Osteocyte (in vitro differentiated cells): ENCODE measurements at regions not wholly inside any gene's neighbourhood (a gene's known extent, or its start where the extent isn't known, plus 50 kb on each side); places are given as distances from the start of the nearest gene placed in this dataset.
A peak's percentile ranks its signal among the peaks of the same experiment; 100 is the strongest.

Source experiments
- DNase-seq: peaks from one replicate; pipeline ENCODE4 v3.0.0; 2021; ENCODE audit warnings: mixed read lengths; ENCODE audit not compliant: unreplicated experiment; ENCODE audit errors: extremely low spot score
- H3K27ac Mint-ChIP-seq: one replicate; pipeline ENCODE4 v1.8.0; 2021; ENCODE audit warnings: mild to moderate bottlenecking, mixed read lengths; ENCODE audit not compliant: unreplicated experiment
- H3K27me3 Mint-ChIP-seq: one replicate; pipeline ENCODE4 v1.8.0; 2021; ENCODE audit warnings: mixed read lengths; ENCODE audit not compliant: unreplicated experiment
- H3K36me3 Mint-ChIP-seq: one replicate; pipeline ENCODE4 v1.8.0; 2021; ENCODE audit warnings: mixed read lengths; ENCODE audit not compliant: unreplicated experiment
- H3K4me1 Mint-ChIP-seq: one replicate; pipeline ENCODE4 v1.8.0; 2021; ENCODE audit warnings: mixed read lengths; ENCODE audit not compliant: unreplicated experiment
- H3K4me3 Mint-ChIP-seq: one replicate; pipeline ENCODE4 v1.8.0; 2021; ENCODE audit warnings: mild to moderate bottlenecking, moderate library complexity, mixed read lengths; ENCODE audit not compliant: unreplicated experiment
- H3K9me3 Mint-ChIP-seq: one replicate; pipeline ENCODE4 v1.8.0; 2021; ENCODE audit warnings: mixed read lengths; ENCODE audit not compliant: unreplicated experiment
- TF ChIP-seq, protein P1 (sequence below): fragments of 200-600 bp; sonication (generic); IDR thresholded peaks from 2 replicates; pipeline ENCODE4 v1.5.0; 2021; ENCODE audit warnings: antibody characterized with exemption, mild to moderate bottlenecking, moderate library complexity

DNA sequence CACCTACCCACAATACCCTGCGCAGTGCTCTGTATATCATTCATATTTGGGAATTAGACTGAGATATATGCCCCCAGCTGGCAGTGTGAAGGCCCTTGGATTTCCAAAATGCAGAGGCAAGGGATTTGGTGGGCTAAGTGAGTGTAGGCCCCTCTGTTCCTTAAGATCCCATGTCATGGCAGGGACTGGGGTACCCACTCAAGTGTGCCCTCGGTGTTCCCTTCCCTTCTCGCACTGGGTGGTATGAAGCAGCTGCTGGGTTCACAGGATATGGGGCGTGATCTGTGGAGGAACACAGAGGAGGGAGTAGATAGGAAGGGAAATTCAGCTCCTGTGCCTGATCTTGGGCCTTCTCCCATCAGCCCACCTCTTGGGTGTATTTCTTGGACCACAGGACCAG is 63.1 kb upstream of the VASH1 start:
- peak; percentile 46 for DNase-seq
- Mint-ChIP-seq H3K4me1 (no peaks in the 10 kb centered on the region), H3K27ac (no peak overlapping the region), H3K9me3 (no peaks in the 10 kb centered on the region), H3K27me3 (peaks cover 9% of the 10 kb centered on the region), H3K36me3 (no peaks in the 10 kb centered on the region), H3K4me3 (no peak overlapping the region)
- TF ChIP-seq, protein P1, sequence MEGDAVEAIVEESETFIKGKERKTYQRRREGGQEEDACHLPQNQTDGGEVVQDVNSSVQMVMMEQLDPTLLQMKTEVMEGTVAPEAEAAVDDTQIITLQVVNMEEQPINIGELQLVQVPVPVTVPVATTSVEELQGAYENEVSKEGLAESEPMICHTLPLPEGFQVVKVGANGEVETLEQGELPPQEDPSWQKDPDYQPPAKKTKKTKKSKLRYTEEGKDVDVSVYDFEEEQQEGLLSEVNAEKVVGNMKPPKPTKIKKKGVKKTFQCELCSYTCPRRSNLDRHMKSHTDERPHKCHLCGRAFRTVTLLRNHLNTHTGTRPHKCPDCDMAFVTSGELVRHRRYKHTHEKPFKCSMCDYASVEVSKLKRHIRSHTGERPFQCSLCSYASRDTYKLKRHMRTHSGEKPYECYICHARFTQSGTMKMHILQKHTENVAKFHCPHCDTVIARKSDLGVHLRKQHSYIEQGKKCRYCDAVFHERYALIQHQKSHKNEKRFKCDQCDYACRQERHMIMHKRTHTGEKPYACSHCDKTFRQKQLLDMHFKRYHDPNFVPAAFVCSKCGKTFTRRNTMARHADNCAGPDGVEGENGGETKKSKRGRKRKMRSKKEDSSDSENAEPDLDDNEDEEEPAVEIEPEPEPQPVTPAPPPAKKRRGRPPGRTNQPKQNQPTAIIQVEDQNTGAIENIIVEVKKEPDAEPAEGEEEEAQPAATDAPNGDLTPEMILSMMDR, result no peak

DNA sequence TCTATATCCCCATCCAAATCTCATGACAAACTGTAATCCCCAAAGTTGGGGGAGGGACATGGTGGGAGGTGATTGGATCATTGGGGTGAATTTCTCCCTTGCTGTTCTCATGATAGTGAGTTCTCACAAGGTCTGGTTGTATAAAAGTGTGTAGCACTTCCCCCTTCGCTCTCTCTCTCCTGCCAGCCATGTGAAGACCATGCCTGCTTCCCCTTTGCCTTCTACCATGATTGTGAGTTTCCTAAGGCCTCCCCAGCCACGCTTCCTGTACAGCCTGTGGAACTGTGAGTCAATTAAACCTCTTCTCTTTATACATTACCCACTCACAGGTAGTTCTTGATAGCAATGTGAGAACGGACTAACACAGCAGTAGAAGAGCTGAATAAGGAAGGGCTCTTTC is 62.6 kb upstream of the VASH1 start:
- Mint-ChIP-seq H3K4me3 (no peak overlapping the region), H3K4me1 (no peaks in the 10 kb centered on the region), H3K27me3 (peaks cover 9% of the 10 kb centered on the region), H3K36me3 (no peaks in the 10 kb centered on the region), H3K9me3 (no peaks in the 10 kb centered on the region), H3K27ac (no peak overlapping the region)
- TF ChIP-seq, protein P1, result no peak
- DNase-seq, result peak; percentile 40

DNA sequence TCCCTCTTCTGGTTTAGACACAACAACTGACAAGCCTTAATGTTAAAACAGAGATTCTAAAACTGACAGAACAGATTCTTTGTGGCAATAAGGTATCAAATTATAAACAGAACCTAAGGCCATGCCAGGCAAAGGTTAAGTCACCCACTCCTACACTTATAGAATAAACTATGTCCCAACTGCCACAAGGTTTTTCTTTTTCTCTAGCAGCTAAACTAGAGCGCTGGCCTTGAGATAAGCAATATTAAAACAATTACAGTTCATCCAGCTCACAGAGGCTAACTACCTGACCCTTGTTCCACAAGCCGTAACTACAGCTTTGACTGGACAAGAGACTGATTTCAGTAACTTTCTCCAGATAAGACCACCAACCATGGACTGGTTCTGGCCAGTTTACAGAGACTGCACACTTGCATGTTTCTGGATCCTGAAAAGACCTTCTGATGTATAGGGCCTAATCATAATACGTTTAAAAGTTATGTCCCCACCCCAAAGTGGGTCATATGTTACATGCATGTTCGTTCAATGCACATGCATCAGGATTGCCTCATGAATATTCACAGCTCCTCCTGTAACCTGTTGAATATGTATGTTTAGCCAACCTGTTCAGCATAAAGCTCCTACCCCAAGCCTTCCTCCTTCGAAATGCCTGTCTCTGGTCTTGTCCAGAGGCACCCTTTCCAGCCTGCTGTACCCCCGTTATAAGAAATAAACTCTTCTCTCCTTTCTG is 61.9 kb upstream of the VASH1 start:
- TF ChIP-seq, protein P1, result no peak
- H3K27me3 Mint-ChIP-seq, result peaks cover 6% of the 10 kb centered on the region
- no peak overlapping the region for H3K4me3 Mint-ChIP-seq
- no peaks in the 10 kb centered on the region for H3K4me1 Mint-ChIP-seq
- H3K27ac Mint-ChIP-seq, result no peak overlapping the region
- DNase-seq, result no peak
- no peaks in the 10 kb centered on the region for H3K9me3 Mint-ChIP-seq
- no peaks in the 10 kb centered on the region for H3K36me3 Mint-ChIP-seq

DNA sequence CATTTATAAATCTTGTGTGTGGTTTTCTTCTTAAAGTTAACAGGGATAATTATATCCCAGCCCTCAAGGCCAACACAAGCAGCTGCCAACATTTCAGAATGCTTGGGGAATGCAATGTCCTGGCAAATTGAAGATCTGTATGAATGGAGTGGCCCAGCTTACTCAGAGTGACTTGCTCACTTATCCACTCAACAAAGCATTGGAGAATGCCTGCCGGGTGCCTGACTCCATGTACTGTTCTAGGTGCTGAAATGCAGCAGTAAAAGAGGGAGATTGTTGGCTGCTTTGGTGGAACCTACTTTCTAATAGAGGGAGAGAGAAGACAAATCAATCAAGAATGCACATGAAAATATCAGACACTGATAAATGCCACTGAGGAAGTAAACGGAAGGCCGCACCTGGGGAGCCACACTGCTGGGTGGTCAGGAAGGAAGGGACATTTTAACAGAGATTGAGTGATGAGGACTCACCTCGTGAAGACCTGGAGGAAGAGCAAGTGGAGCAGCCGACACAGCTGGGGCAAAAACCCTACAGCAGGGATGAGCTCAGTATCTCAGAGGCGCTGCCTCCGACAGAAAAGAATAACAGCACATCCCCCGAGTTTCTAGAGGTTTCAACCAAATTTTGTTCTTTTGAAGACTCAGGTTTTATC is 61.2 kb upstream of the VASH1 start:
- no peaks in the 10 kb centered on the region for H3K4me1 Mint-ChIP-seq
- no peak overlapping the region for H3K27ac Mint-ChIP-seq
- no peaks in the 10 kb centered on the region for H3K36me3 Mint-ChIP-seq
- peak; percentile 54 for DNase-seq
- TF ChIP-seq, protein P1, result no peak
- H3K27me3 Mint-ChIP-seq, result peaks cover 5% of the 10 kb centered on the region
- no peak overlapping the region for H3K4me3 Mint-ChIP-seq
- H3K9me3 Mint-ChIP-seq, result no peaks in the 10 kb centered on the region

DNA sequence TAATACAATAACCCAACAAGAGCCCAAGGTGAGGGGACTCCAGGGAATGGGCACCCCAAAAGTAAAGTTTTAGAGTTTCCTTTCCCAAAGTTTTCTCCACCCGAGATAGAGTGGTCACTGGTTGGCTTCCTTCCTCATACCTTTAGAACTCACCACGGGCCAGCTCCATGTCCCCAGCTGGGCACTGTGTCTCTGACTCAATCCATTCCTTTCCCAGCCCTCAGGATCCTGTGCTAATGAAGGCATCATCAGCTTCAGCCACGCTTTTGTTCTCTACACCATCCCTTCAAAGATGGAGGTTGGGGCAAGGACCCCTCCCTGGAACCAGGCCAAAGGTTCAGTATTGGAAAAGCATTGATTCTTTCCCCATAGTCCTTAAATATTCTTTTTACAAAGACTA is 59.8 kb upstream of the VASH1 start:
- Mint-ChIP-seq H3K27ac (no peak overlapping the region), H3K27me3 (peaks cover 5% of the 10 kb centered on the region)

More for the DNA sequence above, 59.8 kb upstream of the VASH1 start:
- H3K9me3 Mint-ChIP-seq, result no peaks in the 10 kb centered on the region
- TF ChIP-seq, protein P1, result no peak
- no peaks in the 10 kb centered on the region for H3K36me3 Mint-ChIP-seq
- H3K4me1 Mint-ChIP-seq, result no peaks in the 10 kb centered on the region
- DNase-seq, result peak; percentile 36
- H3K4me3 Mint-ChIP-seq, result no peak overlapping the region
